ENCODE measurements at regions not wholly inside any gene's neighbourhood (a gene's known extent, or its start where the extent isn't known, plus 50 kb on each side); places are given as distances from the start of the nearest gene placed in this dataset.

GRCh38 chr7:136173874-136174273, 196.7 kb upstream of the MTPN start:
- Mint-ChIP-seq H3K27ac (peak overlapping the region in 2 of 3 experiments; percentile 17 to 45), H3K36me3 (ENCODE audit: low read depth) (no peaks in the 10 kb centered on the region), H3K27me3 (ENCODE audit: low read depth) (peaks cover 4% of the 10 kb centered on the region)

GRCh38 chr7:136171233-136171632, 194.1 kb upstream of the MTPN start:
- no peaks in the 10 kb centered on the region for H3K9me3 Mint-ChIP-seq
- peaks cover 14% of the 10 kb centered on the region for H3K4me1 Mint-ChIP-seq
- no peak overlapping the region for H3K4me3 Mint-ChIP-seq
- no peaks in the 10 kb centered on the region for H3K36me3 Mint-ChIP-seq (ENCODE audit: low read depth)
- H3K27me3 Mint-ChIP-seq (ENCODE audit: low read depth): peaks cover 4% of the 10 kb centered on the region
- no peak for TF ChIP-seq CTCF (IDR thresholded peaks at IDR 0.05; ENCODE audit: unreplicated experiment in 3 of 3)
- H3K27ac Mint-ChIP-seq: no peak overlapping the region

More at GRCh38 chr7:136173874-136174273, 196.7 kb upstream of the MTPN start:
- Mint-ChIP-seq H3K9me3 (no peaks in the 10 kb centered on the region), H3K4me3 (no peak overlapping the region), H3K4me1 (peaks cover 10% of the 10 kb centered on the region)
- TF ChIP-seq CTCF (IDR thresholded peaks at IDR 0.05; ENCODE audit: unreplicated experiment in 3 of 3): no peak

GRCh38 chr7:136168821-136169220, 191.7 kb upstream of the MTPN start:
- Mint-ChIP-seq H3K4me3 (no peak overlapping the region), H3K4me1 (peaks cover 13% of the 10 kb centered on the region), H3K9me3 (no peaks in the 10 kb centered on the region), H3K27ac (no peak overlapping the region), H3K36me3 (ENCODE audit: low read depth) (no peaks in the 10 kb centered on the region), H3K27me3 (ENCODE audit: low read depth) (peaks cover 4% of the 10 kb centered on the region)
- TF ChIP-seq CTCF (IDR thresholded peaks at IDR 0.05; ENCODE audit: unreplicated experiment in 3 of 3): no peak

GRCh38 chr7:136167991-136168390, 190.8 kb upstream of the MTPN start:
- H3K27ac Mint-ChIP-seq: no peak overlapping the region
- H3K9me3 Mint-ChIP-seq: no peaks in the 10 kb centered on the region

GRCh38 chr7:136166521-136166920, 189.4 kb upstream of the MTPN start:
- H3K9me3 Mint-ChIP-seq: no peaks in the 10 kb centered on the region
- H3K27me3 Mint-ChIP-seq (ENCODE audit: low read depth): no peaks in the 10 kb centered on the region
- no peak overlapping the region for H3K4me3 Mint-ChIP-seq
- no peaks in the 10 kb centered on the region for H3K36me3 Mint-ChIP-seq (ENCODE audit: low read depth)
- H3K27ac Mint-ChIP-seq: no peak overlapping the region
- TF ChIP-seq CTCF (IDR thresholded peaks at IDR 0.05; ENCODE audit: unreplicated experiment in 3 of 3): no peak
- peaks cover 34% of the 10 kb centered on the region for H3K4me1 Mint-ChIP-seq

More at GRCh38 chr7:136167991-136168390, 190.8 kb upstream of the MTPN start:
- Mint-ChIP-seq H3K4me1 (peaks cover 20% of the 10 kb centered on the region), H3K4me3 (no peak overlapping the region), H3K27me3 (ENCODE audit: low read depth) (peaks cover 4% of the 10 kb centered on the region), H3K36me3 (ENCODE audit: low read depth) (no peaks in the 10 kb centered on the region)
- no peak for TF ChIP-seq CTCF (IDR thresholded peaks at IDR 0.05; ENCODE audit: unreplicated experiment in 3 of 3)

GRCh38 chr7:136163340-136163801, 186.2 kb upstream of the MTPN start:
- Mint-ChIP-seq H3K27me3 (ENCODE audit: low read depth) (peaks cover 3% of the 10 kb centered on the region), H3K36me3 (ENCODE audit: low read depth) (no peaks in the 10 kb centered on the region), H3K9me3 (no peaks in the 10 kb centered on the region), H3K4me1 (peaks cover 34% of the 10 kb centered on the region), H3K4me3 (no peak overlapping the region), H3K27ac (peak overlapping the region in 2 of 3 experiments; percentile 81 to 88)
- TF ChIP-seq CTCF (IDR thresholded peaks at IDR 0.05; ENCODE audit: unreplicated experiment in 3 of 3): no peak

Data from nephron (organoid).